ENCODE measurements at regions not wholly inside any gene's neighbourhood (a gene's known extent, or its start where the extent isn't known, plus 50 kb on each side); places are given as distances from the start of the nearest gene placed in this dataset.

GRCh38 chr11:122032317-122032716 lies 83.7 kb downstream of the BLID start (continued):
- TF ChIP-seq REST (IDR thresholded peaks at IDR 0.05; ENCODE audit: low read depth): no peak
- TF ChIP-seq EZH2phosphoT487 (IDR thresholded peaks at IDR 0.05; ENCODE audit: borderline replicate concordance): no peak
- TF ChIP-seq SRF (IDR thresholded peaks at IDR 0.05; ENCODE audit: low read depth): no peak
- TF ChIP-seq ATF3 (IDR thresholded peaks at IDR 0.05): no peak
- no peak for TF ChIP-seq ELF1 (IDR thresholded peaks at IDR 0.05; ENCODE audit: borderline replicate concordance, low read depth)

GRCh38 chr11:122031813-122032212 lies 84.2 kb downstream of the BLID start:
- no peak for TF ChIP-seq EGR1 (IDR thresholded peaks at IDR 0.05; ENCODE audit: low read depth)
- no peak for TF ChIP-seq CEBPB (IDR thresholded peaks at IDR 0.05; ENCODE audit: low read depth)
- TF ChIP-seq TCF7L2 (IDR thresholded peaks at IDR 0.05; ENCODE audit: borderline replicate concordance, extremely low read depth, insufficient read depth, insufficient read length): no peak
- TF ChIP-seq ATF3 (IDR thresholded peaks at IDR 0.05): no peak
- TF ChIP-seq YY1 (IDR thresholded peaks at IDR 0.05; ENCODE audit: extremely low read depth, insufficient replicate concordance, low read depth, low read length): no peak
- no peak for TF ChIP-seq JUND (IDR thresholded peaks at IDR 0.05)
- TF ChIP-seq ZNF274 (IDR thresholded peaks at IDR 0.05; ENCODE audit: low read depth, low read length): no peak
- CTCF ChIA-PET: no interaction called here
- no peaks in the 10 kb centered on the region for H3K9me2 ChIP-seq (ENCODE audit: insufficient read depth)
- no peaks in the 10 kb centered on the region for H3K36me3 ChIP-seq (ENCODE audit: control insufficient read depth in 1 of 2, insufficient read depth in 2 of 2, low read length in 2 of 2)
- RAD21 ChIA-PET (ENCODE audit: low non-redundant PET in 1 of 2, low total read pairs in 2 of 2, uncharacterized antibody in 2 of 2, unreplicated experiment in 2 of 2): no interaction called here
- no peaks in the 10 kb centered on the region for H4K20me1 ChIP-seq (ENCODE audit: insufficient read depth)
- H2AFZ ChIP-seq (ENCODE audit: low read depth, low read length, poor library complexity, severe bottlenecking): no peak overlapping the region
- POLR2A ChIA-PET: no interaction called here
- no peak overlapping the region for H3K27ac ChIP-seq (ENCODE audit: low read depth, low read length)
- no peak overlapping the region for H3K9ac ChIP-seq (ENCODE audit: low read length)
- no peaks in the 10 kb centered on the region for H3K27me3 ChIP-seq (ENCODE audit: insufficient read depth, low read length)
- no peaks in the 10 kb centered on the region for H3K9me3 ChIP-seq (ENCODE audit: control insufficient read depth in 1 of 2, insufficient read depth in 1 of 2, low read depth in 1 of 2, low read length in 2 of 2)
- H3K4me1 ChIP-seq (ENCODE audit: control insufficient read depth in 1 of 2, insufficient read depth in 2 of 2, low read length in 2 of 2): no peaks in the 10 kb centered on the region
- BruUV-seq (replicated peaks): no TSS peak
- no peak overlapping the region for H3K4me3 ChIP-seq (replicated peaks in 1 of 2; ENCODE audit: low read depth in 1 of 2, low read length in 2 of 2)
- intact Hi-C loops (cut with micrococcal nuclease): no loop called here
- DNase-seq (ENCODE audit: low read depth, low spot score): no peak
- no peak for ATAC-seq
- no peaks in the 10 kb centered on the region for H3K79me2 ChIP-seq (ENCODE audit: insufficient read depth, low read length)
- H3K4me2 ChIP-seq (ENCODE audit: low read length): no peak overlapping the region

Data from HCT116 (cell line).